Osteocyte (in vitro differentiated cells): ENCODE measurements at regions not wholly inside any gene's neighbourhood (a gene's known extent, or its start where the extent isn't known, plus 50 kb on each side); places are given as distances from the start of the nearest gene placed in this dataset.
"Not testable (repeated sequence)": the region's sequence is repeated elsewhere in the genome, so short reads cannot be mapped to it uniquely, and the experiment has no call there.

ENCODE experiments used
- DNase-seq: peaks from one replicate; pipeline ENCODE4 v3.0.0; 2021; ENCODE audit warnings: mixed read lengths; ENCODE audit not compliant: unreplicated experiment; ENCODE audit errors: extremely low spot score
- H3K27ac Mint-ChIP-seq: one replicate; pipeline ENCODE4 v1.8.0; 2021; ENCODE audit warnings: mild to moderate bottlenecking, mixed read lengths; ENCODE audit not compliant: unreplicated experiment
- H3K27me3 Mint-ChIP-seq: one replicate; pipeline ENCODE4 v1.8.0; 2021; ENCODE audit warnings: mixed read lengths; ENCODE audit not compliant: unreplicated experiment
- H3K36me3 Mint-ChIP-seq: one replicate; pipeline ENCODE4 v1.8.0; 2021; ENCODE audit warnings: mixed read lengths; ENCODE audit not compliant: unreplicated experiment
- H3K4me1 Mint-ChIP-seq: one replicate; pipeline ENCODE4 v1.8.0; 2021; ENCODE audit warnings: mixed read lengths; ENCODE audit not compliant: unreplicated experiment
- H3K4me3 Mint-ChIP-seq: one replicate; pipeline ENCODE4 v1.8.0; 2021; ENCODE audit warnings: mild to moderate bottlenecking, moderate library complexity, mixed read lengths; ENCODE audit not compliant: unreplicated experiment
- H3K9me3 Mint-ChIP-seq: one replicate; pipeline ENCODE4 v1.8.0; 2021; ENCODE audit warnings: mixed read lengths; ENCODE audit not compliant: unreplicated experiment
- TF ChIP-seq, protein P1 (sequence below): fragments of 200-600 bp; sonication (generic); IDR thresholded peaks from 2 replicates; pipeline ENCODE4 v1.5.0; 2021; ENCODE audit warnings: antibody characterized with exemption, mild to moderate bottlenecking, moderate library complexity

DNA sequence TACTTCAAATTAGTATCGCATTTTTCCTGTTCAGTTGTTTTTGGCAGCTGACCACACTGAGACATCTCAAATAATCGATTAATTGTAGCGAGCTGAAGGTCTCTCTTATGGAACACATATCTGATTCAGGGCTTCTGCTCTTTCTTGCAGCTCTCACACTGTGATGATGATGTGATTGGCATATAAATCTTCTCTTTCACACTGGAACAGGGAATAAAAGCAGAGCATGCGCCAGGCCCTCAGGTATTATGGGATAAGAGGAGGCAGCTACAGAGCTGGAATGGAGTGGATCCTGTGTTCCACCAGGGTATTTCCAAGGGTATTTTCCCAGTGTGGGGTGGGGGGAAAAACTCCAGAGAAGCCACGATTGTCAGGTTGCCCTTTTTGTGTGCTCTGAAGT lies 265.4 kb upstream of the CASK start:
- Mint-ChIP-seq H3K9me3 (peaks cover 4% of the 10 kb centered on the region), H3K27me3 (no peaks in the 10 kb centered on the region)
- TF ChIP-seq, protein P1, sequence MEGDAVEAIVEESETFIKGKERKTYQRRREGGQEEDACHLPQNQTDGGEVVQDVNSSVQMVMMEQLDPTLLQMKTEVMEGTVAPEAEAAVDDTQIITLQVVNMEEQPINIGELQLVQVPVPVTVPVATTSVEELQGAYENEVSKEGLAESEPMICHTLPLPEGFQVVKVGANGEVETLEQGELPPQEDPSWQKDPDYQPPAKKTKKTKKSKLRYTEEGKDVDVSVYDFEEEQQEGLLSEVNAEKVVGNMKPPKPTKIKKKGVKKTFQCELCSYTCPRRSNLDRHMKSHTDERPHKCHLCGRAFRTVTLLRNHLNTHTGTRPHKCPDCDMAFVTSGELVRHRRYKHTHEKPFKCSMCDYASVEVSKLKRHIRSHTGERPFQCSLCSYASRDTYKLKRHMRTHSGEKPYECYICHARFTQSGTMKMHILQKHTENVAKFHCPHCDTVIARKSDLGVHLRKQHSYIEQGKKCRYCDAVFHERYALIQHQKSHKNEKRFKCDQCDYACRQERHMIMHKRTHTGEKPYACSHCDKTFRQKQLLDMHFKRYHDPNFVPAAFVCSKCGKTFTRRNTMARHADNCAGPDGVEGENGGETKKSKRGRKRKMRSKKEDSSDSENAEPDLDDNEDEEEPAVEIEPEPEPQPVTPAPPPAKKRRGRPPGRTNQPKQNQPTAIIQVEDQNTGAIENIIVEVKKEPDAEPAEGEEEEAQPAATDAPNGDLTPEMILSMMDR, result no peak

GRCh38 chrX:42176789-42177188 lies 253.4 kb upstream of the CASK start:
- no peaks in the 10 kb centered on the region for H3K36me3 Mint-ChIP-seq
- TF ChIP-seq, protein P1, result no peak
- no peak for DNase-seq
- no peak overlapping the region for H3K27ac Mint-ChIP-seq
- H3K9me3 Mint-ChIP-seq, result peaks cover 2% of the 10 kb centered on the region
- no peaks in the 10 kb centered on the region for H3K4me1 Mint-ChIP-seq
- H3K27me3 Mint-ChIP-seq, result peaks cover 2% of the 10 kb centered on the region
- H3K4me3 Mint-ChIP-seq, result no peak overlapping the region

More for the DNA sequence above, 265.4 kb upstream of the CASK start:
- no peaks in the 10 kb centered on the region for H3K36me3 Mint-ChIP-seq
- H3K27ac Mint-ChIP-seq, result no peak overlapping the region
- no peak overlapping the region for H3K4me3 Mint-ChIP-seq
- no peaks in the 10 kb centered on the region for H3K4me1 Mint-ChIP-seq
- no peak for DNase-seq

GRCh38 chrX:42175843-42176242 lies 252.5 kb upstream of the CASK start:
- H3K36me3 Mint-ChIP-seq, result no peaks in the 10 kb centered on the region
- H3K4me3 Mint-ChIP-seq, result no peak overlapping the region
- H3K9me3 Mint-ChIP-seq, result peaks cover 8% of the 10 kb centered on the region
- no peak overlapping the region for H3K27ac Mint-ChIP-seq
- peaks cover 2% of the 10 kb centered on the region for H3K27me3 Mint-ChIP-seq
- H3K4me1 Mint-ChIP-seq, result no peaks in the 10 kb centered on the region
- DNase-seq, result no peak
- TF ChIP-seq, protein P1, result no peak

DNA sequence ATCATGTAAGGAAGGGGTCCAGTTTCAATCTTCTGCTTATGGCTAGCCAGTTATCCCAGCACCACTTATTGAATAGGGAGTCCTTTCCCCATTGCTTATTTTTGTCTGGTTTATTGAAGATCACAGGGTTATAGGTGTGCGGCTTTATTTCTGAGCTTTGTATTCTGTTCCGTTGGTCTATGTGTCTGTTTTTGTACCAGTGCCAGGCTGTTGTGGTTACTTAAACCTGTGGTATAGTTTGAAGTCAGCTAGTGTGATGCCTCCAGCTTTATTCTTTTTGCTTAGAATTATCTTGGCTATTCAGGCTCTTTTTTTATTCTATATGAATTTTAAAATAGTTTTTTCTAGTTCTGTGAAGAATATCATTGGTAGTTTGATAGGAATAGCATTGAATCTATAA lies 234.6 kb upstream of the CASK start:
- peaks cover 30% of the 10 kb centered on the region for H3K9me3 Mint-ChIP-seq
- H3K27me3 Mint-ChIP-seq, DNase-seq, H3K4me3 Mint-ChIP-seq, H3K27ac Mint-ChIP-seq, H3K4me1 Mint-ChIP-seq, H3K36me3 Mint-ChIP-seq: not testable (repeated sequence)

DNA sequence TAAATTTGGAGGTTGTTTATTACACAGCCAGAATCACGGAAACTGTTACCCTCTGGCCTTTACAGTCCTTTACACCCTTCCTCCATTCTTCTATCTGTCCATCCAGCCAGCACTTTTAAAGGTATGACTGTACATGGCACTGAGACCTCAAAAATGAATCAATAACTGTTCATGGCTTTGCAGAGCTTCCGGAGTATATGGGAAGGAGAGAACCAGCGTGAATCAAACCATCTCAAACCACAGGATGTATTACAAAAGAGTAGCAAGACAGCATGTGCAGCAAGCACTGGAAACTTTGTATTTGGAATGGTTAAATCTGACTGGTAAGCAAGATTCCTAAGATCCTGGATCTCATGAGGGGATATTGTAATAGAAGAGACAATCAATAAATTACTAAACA lies 228.5 kb upstream of the CASK start:
- H3K9me3 Mint-ChIP-seq, result peaks cover 8% of the 10 kb centered on the region
- DNase-seq, result no peak
- H3K36me3 Mint-ChIP-seq, result no peaks in the 10 kb centered on the region
- H3K27me3 Mint-ChIP-seq, result no peaks in the 10 kb centered on the region
- no peak overlapping the region for H3K27ac Mint-ChIP-seq
- no peak overlapping the region for H3K4me3 Mint-ChIP-seq
- H3K4me1 Mint-ChIP-seq, result no peaks in the 10 kb centered on the region
- TF ChIP-seq, protein P1, result no peak

GRCh38 chrX:42149765-42150164 lies 226.4 kb upstream of the CASK start:
- TF ChIP-seq, protein P1, result no peak

More at GRCh38 chrX:42149765-42150164, 226.4 kb upstream of the CASK start:
- DNase-seq, result no peak
- H3K36me3 Mint-ChIP-seq, result no peaks in the 10 kb centered on the region
- peaks cover 8% of the 10 kb centered on the region for H3K9me3 Mint-ChIP-seq
- no peak overlapping the region for H3K27ac Mint-ChIP-seq
- no peak overlapping the region for H3K4me3 Mint-ChIP-seq
- no peaks in the 10 kb centered on the region for H3K27me3 Mint-ChIP-seq
- no peaks in the 10 kb centered on the region for H3K4me1 Mint-ChIP-seq
